ENCODE measurements at regions not wholly inside any gene's neighbourhood (a gene's known extent, or its start where the extent isn't known, plus 50 kb on each side); places are given as distances from the start of the nearest gene placed in this dataset.

- no peak for DNase-seq (ENCODE audit: low read depth in 2 of 2)
These were observed 102.8 kb upstream of the TFAP2D start for GRCh38 chr6:50610562-50610961.

GRCh38 chr6:50635429-50635828 is 77.9 kb upstream of the TFAP2D start:
- no peak for DNase-seq (ENCODE audit: low read depth in 2 of 2)

GRCh38 chr6:50637267-50637666 is 76.1 kb upstream of the TFAP2D start:
- DNase-seq (ENCODE audit: low read depth in 2 of 2): no peak

GRCh38 chr6:50649086-50649485 is 64.2 kb upstream of the TFAP2D start:
- no peak for DNase-seq (ENCODE audit: low read depth in 2 of 2)

- no peak for DNase-seq (ENCODE audit: low read depth in 2 of 2)
These were observed 60.1 kb upstream of the TFAP2D start for GRCh38 chr6:50653253-50653652.

GRCh38 chr6:50654155-50654554 is 59.2 kb upstream of the TFAP2D start:
- no peak for DNase-seq (ENCODE audit: low read depth in 2 of 2)

- no peak for DNase-seq (ENCODE audit: low read depth in 2 of 2)
These were observed 57.4 kb upstream of the TFAP2D start for GRCh38 chr6:50655848-50656453.

GRCh38 chr6:50657513-50657912 is 55.8 kb upstream of the TFAP2D start:
- no peak for DNase-seq (ENCODE audit: low read depth in 2 of 2)

- DNase-seq (ENCODE audit: low read depth in 2 of 2): no peak
These were observed 54.8 kb upstream of the TFAP2D start for GRCh38 chr6:50658561-50658960.

GRCh38 chr6:50661636-50662035 is 51.7 kb upstream of the TFAP2D start:
- DNase-seq (ENCODE audit: low read depth in 2 of 2): no peak

Measured in fibroblast of skin of left biceps (primary cell).